ENCODE measurements at regions not wholly inside any gene's neighbourhood (a gene's known extent, or its start where the extent isn't known, plus 50 kb on each side); places are given as distances from the start of the nearest gene placed in this dataset.

GRCh38 chrX:25178555-25178954 lies 162.8 kb upstream of the ARX start:
- no peak for TF ChIP-seq POLR2A (IDR thresholded peaks at IDR 0.05)
- no peak for TF ChIP-seq CTCF (IDR thresholded peaks at IDR 0.05)
- no peak for TF ChIP-seq POLR2AphosphoS5 (IDR thresholded peaks at IDR 0.05)
- no peak for TF ChIP-seq EP300 (IDR thresholded peaks at IDR 0.05)

DNA sequence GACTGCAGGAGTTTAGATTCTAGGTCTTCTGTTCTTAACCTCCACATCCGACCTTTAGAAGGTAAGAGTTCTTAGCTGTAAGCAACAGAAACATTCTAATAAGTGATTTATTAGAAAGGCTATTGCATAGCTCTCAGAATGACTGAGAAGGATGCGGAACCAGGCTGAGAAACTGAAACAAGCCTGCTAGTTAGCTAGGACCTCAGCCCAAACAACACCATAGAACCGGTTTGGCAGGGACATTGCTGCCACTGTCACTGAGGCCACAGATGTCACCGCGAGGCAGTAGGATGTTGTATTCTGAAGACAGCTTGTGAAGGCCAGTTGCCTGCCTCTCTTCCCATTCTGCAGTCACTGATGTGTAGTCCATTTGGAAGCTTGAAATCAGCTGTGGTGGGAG lies 160.0 kb upstream of the ARX start:
- TF ChIP-seq POLR2A (IDR thresholded peaks at IDR 0.05), result no peak
- Histone ChIP-seq H3K4me3 (no peak overlapping the region), H3K27ac (no peak overlapping the region), H3K4me1 (no peaks in the 10 kb centered on the region), H3K9me3 (no peaks in the 10 kb centered on the region), H3K27me3 (no peaks in the 10 kb centered on the region), H3K36me3 (no peaks in the 10 kb centered on the region)
- 73 to 76% methylated on average over 5 of the region's 5 CpGs for WGBS, 2 donors
- intact Hi-C loops (cut with DNase I), result no loop called here
- no peak for DNase-seq

More at GRCh38 chrX:25178555-25178954, 162.8 kb upstream of the ARX start:
- Histone ChIP-seq H3K36me3 (no peaks in the 10 kb centered on the region), H3K4me1 (no peaks in the 10 kb centered on the region), H3K4me3 (no peak overlapping the region), H3K27me3 (no peaks in the 10 kb centered on the region), H3K27ac (no peak overlapping the region), H3K9me3 (no peaks in the 10 kb centered on the region)
- no peak for DNase-seq
- intact Hi-C loops (cut with DNase I), result no loop called here
- 45 to 52% methylated on average over 3 of the region's 3 CpGs for WGBS, 2 donors

DNA sequence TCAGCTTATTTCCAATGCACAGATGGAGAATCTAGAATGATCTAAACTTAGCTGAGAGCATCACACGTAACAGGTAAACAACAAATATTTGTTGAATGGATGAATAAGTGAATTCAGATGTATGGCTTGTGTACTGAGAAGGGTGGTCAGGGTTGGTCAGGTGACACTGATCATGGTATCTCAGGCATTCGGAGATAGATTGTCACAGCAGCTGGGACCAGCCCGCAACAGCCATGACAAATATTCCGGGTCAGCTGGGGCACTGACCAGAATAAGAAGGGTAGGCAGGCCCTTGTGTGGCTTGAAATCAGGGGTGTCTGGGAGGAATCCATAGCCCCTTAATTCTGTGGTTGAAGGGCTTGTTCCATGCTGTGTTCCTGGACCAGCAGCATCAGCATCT lies 159.4 kb upstream of the ARX start:
- H3K27me3 ChIP-seq, result no peaks in the 10 kb centered on the region
- H3K4me1 ChIP-seq, result no peaks in the 10 kb centered on the region
- no peaks in the 10 kb centered on the region for H3K9me3 ChIP-seq
- no peak overlapping the region for H3K27ac ChIP-seq
- no peak for DNase-seq
- no peak overlapping the region for H3K4me3 ChIP-seq
- 88 to 92% methylated on average over 4 of the region's 4 CpGs for WGBS, 2 donors
- TF ChIP-seq CTCF (IDR thresholded peaks at IDR 0.05) (no peak), EP300 (IDR thresholded peaks at IDR 0.05) (no peak), POLR2AphosphoS5 (IDR thresholded peaks at IDR 0.05) (no peak), POLR2A (IDR thresholded peaks at IDR 0.05) (no peak)
- no peaks in the 10 kb centered on the region for H3K36me3 ChIP-seq
- intact Hi-C loops (cut with DNase I), result no loop called here

DNA sequence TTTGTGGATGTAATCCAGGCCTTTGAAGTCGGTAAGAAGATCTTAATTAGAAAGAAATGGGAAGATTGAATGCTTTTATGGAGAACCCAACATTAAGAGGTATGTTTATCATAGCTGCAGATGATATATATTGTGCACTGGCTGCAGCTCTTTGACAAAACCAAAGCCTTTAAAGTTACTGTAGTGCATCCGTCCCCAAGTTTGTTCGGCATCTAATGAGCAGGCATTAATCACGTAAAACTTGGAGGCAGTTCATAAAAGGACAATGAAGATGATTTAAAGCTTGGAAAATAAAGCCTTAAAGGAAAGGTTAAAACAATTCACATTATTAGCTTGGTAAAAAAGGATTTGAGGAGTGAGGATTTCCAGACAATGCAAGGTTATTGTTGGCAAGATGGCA lies 150.8 kb upstream of the ARX start:
- Histone ChIP-seq H3K27ac (no peak overlapping the region), H3K36me3 (no peaks in the 10 kb centered on the region), H3K4me1 (no peaks in the 10 kb centered on the region), H3K27me3 (no peaks in the 10 kb centered on the region), H3K9me3 (no peaks in the 10 kb centered on the region), H3K4me3 (no peak overlapping the region)
- intact Hi-C loops (cut with DNase I), result no loop called here
- no peak for DNase-seq
- WGBS, 2 donors, result 70 to 83% methylated on average over 4 of the region's 4 CpGs
- TF ChIP-seq POLR2AphosphoS5 (IDR thresholded peaks at IDR 0.05) (no peak), CTCF (IDR thresholded peaks at IDR 0.05) (no peak), EP300 (IDR thresholded peaks at IDR 0.05) (no peak), POLR2A (IDR thresholded peaks at IDR 0.05) (no peak)

GRCh38 chrX:25166145-25166544 lies 150.4 kb upstream of the ARX start:
- H3K36me3 ChIP-seq, result no peaks in the 10 kb centered on the region
- no peaks in the 10 kb centered on the region for H3K4me1 ChIP-seq
- no peak overlapping the region for H3K27ac ChIP-seq
- WGBS, 2 donors, result 57 to 63% methylated on average over 4 of the region's 4 CpGs
- no peaks in the 10 kb centered on the region for H3K9me3 ChIP-seq
- intact Hi-C loops (cut with DNase I), result no loop called here
- no peak for DNase-seq
- no peak overlapping the region for H3K4me3 ChIP-seq
- TF ChIP-seq POLR2A (IDR thresholded peaks at IDR 0.05) (no peak), POLR2AphosphoS5 (IDR thresholded peaks at IDR 0.05) (no peak), EP300 (IDR thresholded peaks at IDR 0.05) (no peak), CTCF (IDR thresholded peaks at IDR 0.05) (no peak)
- H3K27me3 ChIP-seq, result no peaks in the 10 kb centered on the region
